SK-N-SH treated with all-trans-retinoic acid at 6 μM for 48 hours (cell line): ENCODE measurements at regions not wholly inside any gene's neighbourhood (a gene's known extent, or its start where the extent isn't known, plus 50 kb on each side); places are given as distances from the start of the nearest gene placed in this dataset.

Experiments used
- PPARA ChIP-seq: fragments of 250-450 bp; sonication (Bioruptor Pico); IDR thresholded peaks from 2 replicates; pipeline ENCODE4 v1.5.0; 2020; ENCODE audit warnings: mild to moderate bottlenecking, borderline replicate concordance
- RARB ChIP-seq: fragments of 250-450 bp; sonication (Bioruptor Pico); IDR thresholded peaks from 2 replicates; pipeline ENCODE4 v1.8.0; 2021; ENCODE audit warnings: mild to moderate bottlenecking, moderate library complexity
- SNAI2 ChIP-seq: fragments of 250-450 bp; sonication (Bioruptor Pico); IDR thresholded peaks from 2 replicates; pipeline ENCODE4 v1.5.0; 2020; ENCODE audit warnings: mild to moderate bottlenecking, moderate library complexity
- ZC3H10 ChIP-seq: fragments of 250-450 bp; sonication (Bioruptor Pico); IDR thresholded peaks from 2 replicates; pipeline ENCODE4 v1.5.1; 2021; ENCODE audit warnings: mild to moderate bottlenecking, moderate library complexity
- ZFP3 ChIP-seq: fragments of 250-450 bp; sonication (Bioruptor Pico); IDR thresholded peaks from 2 replicates; pipeline ENCODE4 v1.5.0; 2020; ENCODE audit warnings: mild to moderate bottlenecking, moderate library complexity
- TF ChIP-seq, protein P1 (sequence below): fragments of 250-450 bp; sonication (Bioruptor Pico); IDR thresholded peaks from 2 replicates; pipeline ENCODE4 v1.5.1; 2020; ENCODE audit warnings: low read depth, mild to moderate bottlenecking, moderate library complexity
- TF ChIP-seq, protein P2 (sequence below): fragments of 250-450 bp; sonication (Bioruptor Pico); IDR thresholded peaks from 2 replicates; pipeline ENCODE4 v1.8.0; 2020; ENCODE audit warnings: mild to moderate bottlenecking, moderate library complexity, borderline replicate concordance

DNA sequence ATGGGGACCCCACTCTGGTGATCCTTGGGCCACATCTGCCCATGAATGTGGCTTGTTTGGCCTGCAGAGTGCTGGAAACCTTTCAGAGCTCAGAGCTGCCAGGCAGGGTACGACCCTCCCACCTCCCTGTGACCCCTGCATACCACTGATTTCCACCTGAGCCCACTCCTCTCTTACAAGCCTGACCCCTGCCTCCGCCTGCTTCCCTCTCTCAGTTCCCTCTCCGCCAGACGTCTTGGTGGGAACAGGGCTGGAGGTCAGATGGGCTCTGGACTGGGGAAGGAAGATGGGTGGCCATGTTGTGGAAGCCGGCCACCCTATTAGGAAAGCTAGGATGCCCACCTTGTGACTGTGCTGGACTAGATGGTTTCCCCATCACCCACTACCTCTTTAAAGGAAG lies 185.1 kb downstream of the KATNIP start:
- no peak for TF ChIP-seq ZFP3 (CRISPR knock-in tag)
- no peak for TF ChIP-seq ZC3H10
- TF ChIP-seq RARB (CRISPR knock-in tag): no peak
- TF ChIP-seq, protein P1, sequence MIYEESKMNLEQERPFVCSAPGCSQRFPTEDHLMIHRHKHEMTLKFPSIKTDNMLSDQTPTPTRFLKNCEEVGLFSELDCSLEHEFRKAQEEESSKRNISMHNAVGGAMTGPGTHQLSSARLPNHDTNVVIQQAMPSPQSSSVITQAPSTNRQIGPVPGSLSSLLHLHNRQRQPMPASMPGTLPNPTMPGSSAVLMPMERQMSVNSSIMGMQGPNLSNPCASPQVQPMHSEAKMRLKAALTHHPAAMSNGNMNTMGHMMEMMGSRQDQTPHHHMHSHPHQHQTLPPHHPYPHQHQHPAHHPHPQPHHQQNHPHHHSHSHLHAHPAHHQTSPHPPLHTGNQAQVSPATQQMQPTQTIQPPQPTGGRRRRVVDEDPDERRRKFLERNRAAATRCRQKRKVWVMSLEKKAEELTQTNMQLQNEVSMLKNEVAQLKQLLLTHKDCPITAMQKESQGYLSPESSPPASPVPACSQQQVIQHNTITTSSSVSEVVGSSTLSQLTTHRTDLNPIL (CRISPR knock-in tag): no peak
- TF ChIP-seq, protein P2, sequence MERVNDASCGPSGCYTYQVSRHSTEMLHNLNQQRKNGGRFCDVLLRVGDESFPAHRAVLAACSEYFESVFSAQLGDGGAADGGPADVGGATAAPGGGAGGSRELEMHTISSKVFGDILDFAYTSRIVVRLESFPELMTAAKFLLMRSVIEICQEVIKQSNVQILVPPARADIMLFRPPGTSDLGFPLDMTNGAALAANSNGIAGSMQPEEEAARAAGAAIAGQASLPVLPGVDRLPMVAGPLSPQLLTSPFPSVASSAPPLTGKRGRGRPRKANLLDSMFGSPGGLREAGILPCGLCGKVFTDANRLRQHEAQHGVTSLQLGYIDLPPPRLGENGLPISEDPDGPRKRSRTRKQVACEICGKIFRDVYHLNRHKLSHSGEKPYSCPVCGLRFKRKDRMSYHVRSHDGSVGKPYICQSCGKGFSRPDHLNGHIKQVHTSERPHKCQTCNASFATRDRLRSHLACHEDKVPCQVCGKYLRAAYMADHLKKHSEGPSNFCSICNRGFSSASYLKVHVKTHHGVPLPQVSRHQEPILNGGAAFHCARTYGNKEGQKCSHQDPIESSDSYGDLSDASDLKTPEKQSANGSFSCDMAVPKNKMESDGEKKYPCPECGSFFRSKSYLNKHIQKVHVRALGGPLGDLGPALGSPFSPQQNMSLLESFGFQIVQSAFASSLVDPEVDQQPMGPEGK (CRISPR knock-in tag): no peak
- no peak for TF ChIP-seq PPARA (CRISPR knock-in tag)
- TF ChIP-seq SNAI2 (CRISPR knock-in tag): no peak
